ENCODE measurements at regions not wholly inside any gene's neighbourhood (a gene's known extent, or its start where the extent isn't known, plus 50 kb on each side); places are given as distances from the start of the nearest gene placed in this dataset.

- no peak for DNase-seq
- intact Hi-C loops (cut with micrococcal nuclease) = loop anchor here (5.0 kb wide), 1 partner anchor 442 kb away; no protein-coding TSS in a partner anchor
- Histone ChIP-seq H2AFZ (ENCODE audit: insufficient read depth, low read depth, low read length, poor library complexity, severe bottlenecking) (no peak overlapping the region), H3K9me3 (ENCODE audit: control extremely low read depth in 1 of 3, control insufficient read depth in 2 of 3, insufficient read depth in 1 of 3, low read length in 2 of 3) (no peaks in the 10 kb centered on the region), H3K27me3 (replicated peaks in 1 of 4; ENCODE audit: control extremely low read depth in 1 of 4, control insufficient read depth in 3 of 4, insufficient read depth in 4 of 4, low read length in 3 of 4) (no peaks in the 10 kb centered on the region), H3K36me3 (replicated peaks in 1 of 2; ENCODE audit: control extremely low read depth in 1 of 2, control insufficient read depth in 1 of 2, extremely low read depth in 1 of 2, insufficient read depth in 2 of 2, low read length in 1 of 2) (no peaks in the 10 kb centered on the region), H4K20me1 (ENCODE audit: control insufficient read depth, insufficient read depth, low read length, poor library complexity, severe bottlenecking) (no peaks in the 10 kb centered on the region), H3K4me2 (replicated peaks; ENCODE audit: low read depth, low read length, poor library complexity, severe bottlenecking) (no peak overlapping the region), H3K79me2 (ENCODE audit: control insufficient read depth, insufficient read depth, low read length) (no peaks in the 10 kb centered on the region), H3K9ac (ENCODE audit: low read length) (no peak overlapping the region), H3K27ac (ENCODE audit: low read length in 2 of 2) (no peak overlapping the region), H3K4me1 (ENCODE audit: control insufficient read depth in 2 of 2, insufficient read depth in 2 of 2, low read length in 2 of 2) (no peaks in the 10 kb centered on the region), H3K4me3 (ENCODE audit: control extremely low read depth in 1 of 5, extremely low read depth in 1 of 5, insufficient read depth in 1 of 5, low read depth in 2 of 5, low read length in 4 of 5) (no peak overlapping the region)
- ChIA-PET CTCF (interaction anchor here (0.9 to 4.0 kb wide), 10 partner anchors 61 to 453 kb away, joined by 3 to 83 read pairs (median 10); partner anchors contain the start of gene RAP2C), POLR2A (no interaction called here)
- Mint-ChIP-seq H3K4me3 (no peak overlapping the region), H3K9me3 (ENCODE audit: insufficient read depth) (no peaks in the 10 kb centered on the region), H3K27ac (no peak overlapping the region), H3K4me1 (no peaks in the 10 kb centered on the region), H3K27me3 (no peaks in the 10 kb centered on the region)
- WGBS (ENCODE audit: insufficient coverage) = 83% methylated on average over 1 of the region's 1 CpG
- no peak for ATAC-seq (ENCODE audit: low read depth)
- TF ChIP-seq CTCF (IDR thresholded peaks at IDR 0.05) = no peak
- no peak for TF ChIP-seq EZH2 (IDR thresholded peaks at IDR 0.05; ENCODE audit: borderline replicate concordance, insufficient read depth, low read depth, low read length, poor library complexity, severe bottlenecking)
These were observed 74.9 kb upstream of the RAP2C start for GRCh38 chrX:132294192-132294591.

GRCh38 chrX:132292793-132293192 is 73.5 kb upstream of the RAP2C start:
- DNase-seq (peak; percentile 60), ATAC-seq (ENCODE audit: low read depth) (peak; percentile 36)
- no peaks in the 10 kb centered on the region for H3K27me3 ChIP-seq (replicated peaks in 1 of 4; ENCODE audit: control extremely low read depth in 1 of 4, control insufficient read depth in 3 of 4, insufficient read depth in 4 of 4, low read length in 3 of 4)
- ChIA-PET POLR2A (no interaction called here), CTCF (interaction anchor here (0.7 to 4.0 kb wide), 46 partner anchors 10 to 465 kb away, joined by 3 to 83 read pairs (median 4); partner anchors contain the start of gene RAP2C)
- Mint-ChIP-seq H3K4me3 (no peak overlapping the region), H3K27me3 (no peaks in the 10 kb centered on the region), H3K27ac (no peak overlapping the region), H3K4me1 (no peaks in the 10 kb centered on the region), H3K9me3 (ENCODE audit: insufficient read depth) (no peaks in the 10 kb centered on the region)
- WGBS (ENCODE audit: insufficient coverage) = no CpG with 5 or more reads among the region's 5 CpGs
- no peaks in the 10 kb centered on the region for H3K36me3 ChIP-seq (replicated peaks in 1 of 2; ENCODE audit: control extremely low read depth in 1 of 2, control insufficient read depth in 1 of 2, extremely low read depth in 1 of 2, insufficient read depth in 2 of 2, low read length in 1 of 2)
- no peak overlapping the region for H3K4me3 ChIP-seq (ENCODE audit: control extremely low read depth in 1 of 5, extremely low read depth in 1 of 5, insufficient read depth in 1 of 5, low read depth in 2 of 5, low read length in 4 of 5)
- TF ChIP-seq CTCF (IDR thresholded peaks at IDR 0.05) = peak; percentile 74
- TF ChIP-seq EZH2 (IDR thresholded peaks at IDR 0.05; ENCODE audit: borderline replicate concordance, insufficient read depth, low read depth, low read length, poor library complexity, severe bottlenecking) = no peak
- no peak overlapping the region for H2AFZ ChIP-seq (ENCODE audit: insufficient read depth, low read depth, low read length, poor library complexity, severe bottlenecking)
- H4K20me1 ChIP-seq (ENCODE audit: control insufficient read depth, insufficient read depth, low read length, poor library complexity, severe bottlenecking) = no peaks in the 10 kb centered on the region
- H3K9ac ChIP-seq (ENCODE audit: low read length) = no peak overlapping the region
- H3K4me2 ChIP-seq (replicated peaks; ENCODE audit: low read depth, low read length, poor library complexity, severe bottlenecking) = no peak overlapping the region
- H3K27ac ChIP-seq (ENCODE audit: low read length in 2 of 2) = no peak overlapping the region
- H3K79me2 ChIP-seq (ENCODE audit: control insufficient read depth, insufficient read depth, low read length) = no peaks in the 10 kb centered on the region
- H3K4me1 ChIP-seq (ENCODE audit: control insufficient read depth in 2 of 2, insufficient read depth in 2 of 2, low read length in 2 of 2) = no peaks in the 10 kb centered on the region
- no peaks in the 10 kb centered on the region for H3K9me3 ChIP-seq (ENCODE audit: control extremely low read depth in 1 of 3, control insufficient read depth in 2 of 3, insufficient read depth in 1 of 3, low read length in 2 of 3)
- intact Hi-C loops (cut with micrococcal nuclease) = loop anchor here (1.0 to 5.0 kb wide), 4 partner anchors 301 to 440 kb away; no protein-coding TSS in a partner anchor

All from B cell (primary cell).